GM18507 (cell line): ENCODE measurements at regions not wholly inside any gene's neighbourhood (a gene's known extent, or its start where the extent isn't known, plus 50 kb on each side); places are given as distances from the start of the nearest gene placed in this dataset.

ENCODE experiments used
- DNase-seq: peaks from one replicate; pipeline ENCODE4 v3.0.0; 2011; ENCODE audit warnings: low read depth; ENCODE audit not compliant: insufficient read length; ENCODE audit errors: extremely low spot score
- FAIRE-seq: peaks from 2 replicates; lab custom pipeline; 2011; peaks lifted over from hg19 to GRCh38; lab: Jason Lieb, UNC

DNA sequence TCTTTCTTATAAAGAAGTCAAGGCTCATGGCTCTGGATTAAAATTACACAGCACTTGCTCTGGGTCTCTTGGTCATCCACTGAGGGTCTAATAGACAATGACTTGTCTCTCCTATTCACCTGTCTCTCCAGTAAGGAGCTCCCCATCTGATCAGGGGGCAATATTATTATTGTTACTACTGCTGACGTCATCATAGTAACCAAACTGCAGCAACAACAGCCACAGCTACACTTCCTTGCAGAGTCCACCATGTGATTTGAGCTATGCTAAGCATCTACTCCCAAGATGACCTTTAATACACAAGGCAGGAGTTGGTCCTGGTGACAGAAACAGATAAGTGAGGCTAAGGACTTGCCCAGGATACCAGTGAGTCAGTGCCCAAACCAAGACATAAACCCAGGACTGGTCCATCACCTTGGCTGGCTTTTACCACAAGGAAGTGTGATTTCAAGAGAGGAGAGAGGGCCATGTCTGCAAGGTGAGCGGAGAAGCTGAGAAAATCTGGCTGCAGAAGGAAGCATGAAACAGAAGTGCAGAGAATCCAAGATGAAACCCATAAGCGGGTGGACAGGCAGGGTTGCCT lies 602.5 kb downstream of the PTPRU start:
- no peak for DNase-seq
- no peak for FAIRE-seq

- FAIRE-seq (no peak), DNase-seq (no peak)
Observed at GRCh38 chr1:29836651-29837646, 600.6 kb downstream of the PTPRU start.

DNA sequence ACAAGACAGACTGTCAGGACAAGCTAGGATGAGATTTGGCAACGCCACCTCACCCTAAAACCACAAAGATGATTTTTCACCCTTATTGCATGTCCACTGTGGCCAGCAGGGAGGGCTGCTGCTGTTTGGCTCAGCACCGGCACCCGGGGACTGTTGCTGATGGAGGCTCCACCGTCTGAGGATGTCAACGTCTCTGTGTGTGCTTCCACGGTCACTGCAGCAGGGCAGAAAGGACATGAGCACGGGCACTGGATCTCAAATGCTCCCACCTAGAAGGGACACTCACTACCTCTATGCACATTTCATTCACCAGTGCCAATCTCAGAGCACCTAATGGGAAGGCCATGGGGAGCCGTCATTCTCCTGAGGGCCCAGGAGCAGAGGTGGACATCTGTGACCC lies 599.6 kb downstream of the PTPRU start:
- DNase-seq, result no peak
- no peak for FAIRE-seq

DNA sequence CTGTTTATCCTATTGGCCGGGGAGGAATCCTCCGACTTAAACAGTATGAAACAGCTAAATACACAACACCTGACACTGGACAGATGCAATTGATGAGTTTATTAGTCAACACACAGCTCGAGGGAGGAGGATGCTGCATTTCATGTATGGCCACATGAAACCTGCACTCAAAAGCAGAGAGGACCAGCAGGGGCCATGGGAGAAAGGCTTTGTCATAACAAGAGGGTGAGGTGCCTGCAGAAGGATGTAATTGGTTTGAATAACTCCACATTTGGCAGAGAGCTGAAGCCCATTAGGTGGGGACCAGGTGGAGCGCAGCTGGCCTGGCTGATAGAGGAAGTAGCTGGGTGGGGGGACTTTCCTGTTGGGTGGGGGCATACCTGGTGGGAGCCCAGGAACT lies 599.1 kb downstream of the PTPRU start:
- no peak for DNase-seq
- no peak for FAIRE-seq

DNA sequence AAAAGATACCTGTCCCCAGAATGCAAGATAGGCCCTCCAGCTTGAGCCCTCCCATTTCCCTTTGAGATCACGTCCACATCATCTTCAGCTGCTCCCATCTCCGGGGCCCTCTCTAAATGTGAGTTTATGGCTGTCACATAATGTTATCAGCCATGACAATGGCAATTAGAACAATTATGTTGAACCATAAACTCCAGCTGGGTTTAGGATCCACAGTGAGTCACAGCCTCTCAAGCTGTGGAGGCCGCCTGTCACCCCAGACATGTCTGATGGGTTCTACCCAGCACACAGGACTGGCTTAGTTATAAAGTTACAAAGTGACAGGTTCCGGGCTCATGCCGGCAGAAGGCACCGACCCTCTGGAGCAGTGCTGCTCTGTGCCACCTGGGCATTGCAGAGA lies 597.3 kb downstream of the PTPRU start:
- DNase-seq (no peak), FAIRE-seq (no peak)

GRCh38 chr1:29832936-29833335 lies 596.6 kb downstream of the PTPRU start:
- FAIRE-seq, result no peak
- DNase-seq, result no peak

DNA sequence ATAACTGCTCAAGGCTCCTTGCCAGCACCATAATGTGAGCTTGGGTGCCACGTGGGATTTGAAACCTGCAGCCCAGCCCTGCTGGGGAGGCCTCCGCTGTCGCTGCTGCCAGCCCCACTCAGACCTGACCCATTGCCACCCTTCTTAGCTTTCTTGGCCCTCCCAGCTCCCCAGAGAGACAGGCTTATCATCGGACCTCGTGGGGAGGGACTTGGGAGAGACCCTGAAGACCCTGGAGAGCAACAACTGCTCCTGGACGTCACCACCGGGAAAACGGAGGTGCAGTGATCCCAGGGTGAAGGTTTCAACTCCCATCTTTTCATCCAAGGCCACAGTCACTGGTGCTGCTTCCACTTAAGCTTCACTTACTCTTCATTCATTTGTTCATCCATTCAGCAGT lies 596.1 kb downstream of the PTPRU start:
- FAIRE-seq, result no peak
- DNase-seq, result no peak

- DNase-seq, result no peak
- no peak for FAIRE-seq
Observed at GRCh38 chr1:29831500-29832117, 595.3 kb downstream of the PTPRU start.

DNA sequence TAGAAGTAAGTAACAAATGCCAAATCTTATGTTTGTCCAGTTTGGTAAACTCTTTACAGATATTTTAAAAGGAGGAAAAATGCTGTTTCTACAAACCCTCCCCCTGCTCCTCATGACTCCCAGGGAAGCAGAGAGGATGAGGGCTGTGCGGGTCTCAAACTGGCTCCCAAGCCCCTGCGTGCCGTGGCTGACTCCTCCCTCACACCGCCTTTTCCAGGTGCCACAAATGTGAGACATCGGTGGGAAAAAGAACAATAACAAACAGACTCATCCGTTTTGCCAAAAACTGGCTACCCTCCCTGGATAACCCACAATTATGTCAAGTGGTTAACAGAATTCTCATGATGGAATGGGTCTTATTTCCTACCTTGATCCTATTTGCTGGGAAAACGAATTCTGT lies 594.6 kb downstream of the PTPRU start:
- FAIRE-seq, result no peak
- no peak for DNase-seq

DNA sequence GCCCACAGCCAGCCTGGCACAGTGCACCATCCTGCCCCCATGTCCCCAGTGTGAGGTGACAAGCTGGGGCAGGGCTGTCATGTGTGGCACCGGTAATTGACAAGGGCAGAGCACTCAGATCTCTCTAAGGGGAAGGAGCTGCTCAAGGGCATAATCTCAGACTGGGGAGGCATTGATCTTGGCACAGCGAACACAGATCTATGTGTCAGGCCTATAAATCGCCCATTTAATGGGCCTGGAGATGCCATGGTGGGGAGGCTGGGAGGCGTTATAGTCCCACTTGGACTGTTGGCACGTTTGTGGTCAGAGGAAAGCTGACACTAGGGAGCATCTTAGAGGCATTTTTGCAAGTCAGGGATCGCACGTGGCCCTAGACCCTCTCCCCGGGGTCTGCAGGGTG lies 594.1 kb downstream of the PTPRU start:
- FAIRE-seq, result no peak

DNA sequence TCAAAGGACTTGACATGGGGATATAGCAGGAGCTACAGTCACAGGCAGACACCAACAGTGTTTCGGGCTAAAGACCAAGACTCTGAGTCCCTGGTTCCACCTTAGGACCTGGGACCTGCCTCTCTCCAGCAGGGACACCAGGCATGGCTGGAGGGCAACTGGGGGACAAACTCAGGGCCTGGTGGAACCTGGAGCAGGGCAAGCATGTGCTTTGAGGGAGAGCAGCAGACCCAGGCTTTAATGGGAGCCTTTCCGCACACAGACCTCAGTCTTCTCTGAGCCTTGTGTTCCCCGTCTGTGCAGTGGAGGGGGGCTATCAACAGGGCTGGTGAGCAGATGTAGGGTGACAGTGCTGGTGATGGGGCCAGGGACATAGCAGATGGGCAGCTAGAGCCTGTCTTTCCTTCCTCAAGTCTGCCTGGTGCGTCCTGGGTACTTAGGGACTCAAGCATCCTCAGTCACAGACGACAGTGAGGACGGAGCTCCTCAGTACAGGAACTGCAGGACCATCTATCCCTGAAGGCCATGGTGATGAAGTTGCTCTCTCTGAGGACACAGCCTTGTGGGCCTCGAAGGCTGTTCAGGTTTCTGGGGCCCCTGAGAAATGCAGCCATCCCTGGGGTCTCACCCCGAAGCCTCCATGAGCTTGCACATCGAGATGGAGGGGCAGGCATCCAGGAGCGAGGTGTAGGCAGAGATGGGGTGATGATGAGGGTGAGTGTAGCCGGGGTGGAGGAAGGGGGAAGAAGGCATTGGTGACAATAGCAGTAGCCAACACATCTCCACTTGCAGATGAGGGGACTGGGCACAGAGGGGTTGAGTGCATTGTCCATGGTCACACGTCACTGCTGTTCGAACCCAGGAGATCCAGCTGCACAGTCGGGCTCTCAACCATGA lies 593.4 kb downstream of the PTPRU start:
- FAIRE-seq (no peak), DNase-seq (no peak)

More for the DNA sequence above, 594.1 kb downstream of the PTPRU start:
- DNase-seq, result no peak

DNA sequence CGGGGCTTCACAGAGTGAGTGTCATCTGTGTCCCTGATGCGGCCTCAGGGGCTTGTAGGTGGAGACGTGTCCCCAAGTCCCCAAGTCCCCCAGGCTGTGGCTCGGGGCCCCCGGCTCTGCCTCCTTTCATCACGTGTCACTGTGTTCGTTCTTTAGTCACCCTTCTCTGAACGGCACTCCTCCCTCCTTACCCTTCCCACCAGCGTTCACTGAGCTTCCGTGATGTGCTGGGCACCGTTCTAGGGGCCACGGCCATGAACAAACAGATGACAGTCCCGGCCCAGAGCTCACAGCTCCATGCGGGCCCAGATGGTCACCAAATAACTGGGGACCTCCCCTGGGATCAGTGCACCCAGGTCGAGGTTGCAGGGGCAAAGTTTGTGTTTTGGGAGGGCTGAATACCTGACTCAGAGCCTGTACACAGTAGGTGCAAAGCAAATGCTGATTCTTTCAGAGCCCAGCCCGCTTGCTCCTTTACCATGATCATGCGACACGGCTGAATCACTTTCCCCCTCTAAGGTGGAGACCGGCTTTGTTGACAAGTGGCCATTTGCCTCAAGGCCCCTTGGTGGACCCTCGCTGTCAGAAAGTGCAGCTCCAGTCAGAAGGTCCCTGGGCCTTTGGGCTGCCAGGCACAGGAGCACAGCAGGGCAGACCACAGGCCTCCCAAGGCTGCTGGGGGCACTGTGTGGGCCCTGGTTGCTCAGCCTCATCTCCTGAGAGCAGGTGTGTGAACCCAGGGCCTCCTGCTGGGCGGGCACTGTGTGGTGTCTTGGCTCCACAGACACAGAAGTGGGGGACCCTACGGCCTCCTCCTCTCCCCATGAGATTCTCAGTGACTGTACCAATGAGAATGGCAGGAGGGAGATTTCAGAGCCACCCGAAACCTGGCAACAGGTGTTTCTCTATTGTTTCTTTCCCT lies 592.5 kb downstream of the PTPRU start:
- FAIRE-seq, result no peak

GRCh38 chr1:29827801-29828525 lies 591.6 kb downstream of the PTPRU start:
- no peak for FAIRE-seq
- DNase-seq, result no peak

More for the DNA sequence above, 592.5 kb downstream of the PTPRU start:
- no peak for DNase-seq

DNA sequence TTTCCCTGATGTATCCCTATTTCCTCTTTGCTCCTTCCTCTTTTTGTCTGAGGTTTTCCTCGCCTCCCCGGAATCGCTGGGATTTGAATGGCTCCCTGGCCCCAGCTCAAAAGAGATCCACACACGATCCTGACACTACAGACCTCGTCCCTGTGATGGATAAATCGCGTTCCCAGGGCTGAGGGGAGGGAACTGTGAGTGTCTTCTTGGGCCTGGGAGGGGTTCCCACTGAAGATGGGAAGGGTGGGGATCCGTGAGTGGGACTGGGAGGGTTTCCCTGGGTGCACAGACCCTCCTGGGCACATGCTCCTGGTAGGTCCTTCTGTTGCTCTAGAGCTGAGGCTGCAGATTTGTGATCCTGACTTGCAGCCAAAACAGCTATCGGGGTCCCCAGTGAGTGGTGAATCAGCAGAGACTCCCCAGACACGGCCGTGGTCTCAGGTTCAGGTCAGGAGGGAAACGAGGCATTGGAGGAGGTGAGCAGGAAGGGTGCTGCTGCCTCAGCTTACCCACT lies 591.0 kb downstream of the PTPRU start:
- DNase-seq (no peak), FAIRE-seq (no peak)

DNA sequence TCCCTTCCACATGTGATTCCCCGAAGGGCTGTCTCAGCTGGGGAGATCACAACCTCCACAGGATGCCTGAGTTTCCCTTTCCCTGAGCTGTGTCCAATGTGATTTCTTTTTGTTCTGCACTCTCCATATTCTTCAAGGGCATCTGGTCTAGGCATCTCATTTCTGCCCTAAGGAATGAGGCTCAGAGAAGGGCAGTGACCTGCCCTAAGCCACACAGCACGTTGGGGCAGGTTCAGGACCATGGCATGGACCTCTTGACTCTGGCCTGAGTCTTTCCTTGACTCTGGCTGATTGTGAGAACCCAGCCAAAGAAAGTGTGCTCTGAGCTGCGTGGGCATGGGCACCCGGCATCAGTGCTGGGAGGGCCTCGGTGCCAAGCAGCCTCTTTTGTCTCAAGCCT lies 590.3 kb downstream of the PTPRU start:
- DNase-seq (no peak), FAIRE-seq (no peak)

DNA sequence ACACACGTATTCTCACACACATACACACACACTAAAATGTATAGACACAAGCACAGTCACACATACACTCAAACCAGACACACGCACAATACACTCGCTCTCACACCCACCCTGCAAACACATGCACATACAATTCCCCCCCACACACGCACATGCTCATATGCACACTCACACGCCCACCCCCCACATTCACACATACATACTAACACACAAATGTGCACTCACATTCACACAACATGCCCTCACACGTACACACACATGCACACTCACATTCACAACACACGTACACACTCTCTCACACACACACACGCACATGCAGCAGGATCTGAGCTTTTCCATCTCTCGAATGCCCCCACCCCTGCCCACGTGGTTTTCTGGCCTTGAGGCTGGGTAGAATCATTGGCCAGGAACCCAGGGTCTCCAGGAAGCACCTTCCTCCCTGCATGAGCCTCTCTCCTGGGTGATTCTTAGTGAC lies 589.7 kb downstream of the PTPRU start:
- FAIRE-seq, result no peak
- no peak for DNase-seq

DNA sequence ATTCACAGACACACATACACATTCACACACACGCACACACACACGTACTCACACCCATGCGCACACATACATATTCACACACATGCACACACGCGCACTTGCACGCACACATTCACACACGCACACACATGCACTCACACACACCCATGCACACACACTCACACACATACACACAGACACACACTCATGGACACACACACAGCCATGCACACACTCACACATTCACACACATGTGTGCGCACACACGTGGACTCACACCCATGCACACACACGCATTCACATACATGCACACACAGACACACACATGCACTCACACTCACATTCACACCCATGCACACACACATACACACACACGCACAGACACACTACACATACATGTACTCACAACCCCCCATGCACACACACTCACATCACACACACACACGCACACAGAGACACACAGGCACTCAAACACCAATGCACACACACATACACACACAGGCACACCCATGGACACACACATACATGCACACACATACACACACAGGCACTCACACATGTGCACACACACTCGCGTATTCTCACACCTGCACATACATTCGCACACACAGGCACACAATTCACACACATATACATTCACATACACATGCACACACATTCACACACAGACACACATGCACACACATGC lies 589.1 kb downstream of the PTPRU start:
- no peak for FAIRE-seq

More for the DNA sequence above, 589.1 kb downstream of the PTPRU start:
- DNase-seq, result no peak
